ENCODE measurements at regions not wholly inside any gene's neighbourhood (a gene's known extent, or its start where the extent isn't known, plus 50 kb on each side); places are given as distances from the start of the nearest gene placed in this dataset.

DNA sequence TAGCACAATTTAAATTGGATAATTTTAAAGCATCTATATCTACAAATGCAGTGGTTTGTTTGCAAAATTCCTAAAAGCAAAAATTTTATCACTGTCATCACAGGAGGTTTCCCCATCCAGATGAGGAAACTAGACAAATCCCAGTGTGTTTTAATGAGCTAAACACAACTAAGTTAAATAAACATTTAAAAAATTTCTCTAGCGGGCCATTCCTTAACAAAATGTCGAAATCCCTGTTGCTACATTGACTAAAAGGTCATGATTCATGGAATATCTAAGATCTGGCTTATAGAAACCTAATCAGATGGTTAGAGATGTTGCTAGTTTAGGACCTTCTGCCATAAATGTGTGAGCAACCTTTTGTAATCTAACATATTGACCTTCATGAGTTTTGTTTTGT lies 107.3 kb upstream of the BDNF start (continued):
- TF ChIP-seq, protein P1, sequence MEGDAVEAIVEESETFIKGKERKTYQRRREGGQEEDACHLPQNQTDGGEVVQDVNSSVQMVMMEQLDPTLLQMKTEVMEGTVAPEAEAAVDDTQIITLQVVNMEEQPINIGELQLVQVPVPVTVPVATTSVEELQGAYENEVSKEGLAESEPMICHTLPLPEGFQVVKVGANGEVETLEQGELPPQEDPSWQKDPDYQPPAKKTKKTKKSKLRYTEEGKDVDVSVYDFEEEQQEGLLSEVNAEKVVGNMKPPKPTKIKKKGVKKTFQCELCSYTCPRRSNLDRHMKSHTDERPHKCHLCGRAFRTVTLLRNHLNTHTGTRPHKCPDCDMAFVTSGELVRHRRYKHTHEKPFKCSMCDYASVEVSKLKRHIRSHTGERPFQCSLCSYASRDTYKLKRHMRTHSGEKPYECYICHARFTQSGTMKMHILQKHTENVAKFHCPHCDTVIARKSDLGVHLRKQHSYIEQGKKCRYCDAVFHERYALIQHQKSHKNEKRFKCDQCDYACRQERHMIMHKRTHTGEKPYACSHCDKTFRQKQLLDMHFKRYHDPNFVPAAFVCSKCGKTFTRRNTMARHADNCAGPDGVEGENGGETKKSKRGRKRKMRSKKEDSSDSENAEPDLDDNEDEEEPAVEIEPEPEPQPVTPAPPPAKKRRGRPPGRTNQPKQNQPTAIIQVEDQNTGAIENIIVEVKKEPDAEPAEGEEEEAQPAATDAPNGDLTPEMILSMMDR (IDR thresholded peaks at IDR 0.05; ENCODE audit: control extremely low read depth in 1 of 3, insufficient read depth in 1 of 3, low read depth in 1 of 3, low read length in 3 of 3): no peak
- TF ChIP-seq JUND (IDR thresholded peaks at IDR 0.05; ENCODE audit: low read length): no peak
- TF ChIP-seq JUN (IDR thresholded peaks at IDR 0.05; ENCODE audit: low read depth, low read length): no peak
- no peak for TF ChIP-seq RFX5 (IDR thresholded peaks at IDR 0.05; ENCODE audit: borderline replicate concordance, low read depth, low read length)
- TF ChIP-seq POLR2AphosphoS5 (IDR thresholded peaks at IDR 0.05; ENCODE audit: low read depth, low read length): no peak
